Nephron progenitor cell (in vitro differentiated cells): ENCODE measurements at regions not wholly inside any gene's neighbourhood (a gene's known extent, or its start where the extent isn't known, plus 50 kb on each side); places are given as distances from the start of the nearest gene placed in this dataset.

ENCODE experiments used
- DNase-seq: peaks from one replicate; pipeline ENCODE4 v3.0.0; 2021
- H3K27ac Mint-ChIP-seq: 2 replicates; pipeline ENCODE4 v1.8.0; 2021; ENCODE audit warnings: mild to moderate bottlenecking, moderate library complexity, mixed read lengths
- H3K27me3 Mint-ChIP-seq: 2 replicates; pipeline ENCODE4 v1.8.0; 2021; ENCODE audit warnings: mild to moderate bottlenecking, low read depth, mixed read lengths; ENCODE audit not compliant: poor library complexity
- H3K36me3 Mint-ChIP-seq: 2 replicates; pipeline ENCODE4 v1.8.0; 2021; ENCODE audit warnings: low read depth, mixed read lengths
- H3K4me1 Mint-ChIP-seq: 2 replicates; pipeline ENCODE4 v1.8.0; 2021; ENCODE audit warnings: mixed read lengths
- H3K4me3 Mint-ChIP-seq: 2 replicates; pipeline ENCODE4 v1.8.0; 2021; ENCODE audit warnings: mild to moderate bottlenecking, moderate library complexity, mixed read lengths
- H3K9me3 Mint-ChIP-seq: 2 replicates; pipeline ENCODE4 v1.8.0; 2021; ENCODE audit warnings: mild to moderate bottlenecking, moderate library complexity, mixed read lengths
- CTCF ChIP-seq: fragments of 200-600 bp; sonication (generic); IDR thresholded peaks from 2 replicates; pipeline ENCODE4 v1.5.0; 2021; ENCODE audit warnings: antibody characterized with exemption

- peaks cover 27% of the 10 kb centered on the region for H3K9me3 Mint-ChIP-seq
- DNase-seq, result no peak
- peaks cover 5% of the 10 kb centered on the region for H3K27me3 Mint-ChIP-seq
- H3K36me3 Mint-ChIP-seq, result peaks cover 67% of the 10 kb centered on the region
- no peak overlapping the region for H3K27ac Mint-ChIP-seq
- H3K4me1 Mint-ChIP-seq, result peaks cover 7% of the 10 kb centered on the region
- TF ChIP-seq CTCF, result no peak
- H3K4me3 Mint-ChIP-seq, result no peak overlapping the region
Measured at GRCh38 chr9:20291201-20291600, 331.1 kb downstream of the MLLT3 start.

DNA sequence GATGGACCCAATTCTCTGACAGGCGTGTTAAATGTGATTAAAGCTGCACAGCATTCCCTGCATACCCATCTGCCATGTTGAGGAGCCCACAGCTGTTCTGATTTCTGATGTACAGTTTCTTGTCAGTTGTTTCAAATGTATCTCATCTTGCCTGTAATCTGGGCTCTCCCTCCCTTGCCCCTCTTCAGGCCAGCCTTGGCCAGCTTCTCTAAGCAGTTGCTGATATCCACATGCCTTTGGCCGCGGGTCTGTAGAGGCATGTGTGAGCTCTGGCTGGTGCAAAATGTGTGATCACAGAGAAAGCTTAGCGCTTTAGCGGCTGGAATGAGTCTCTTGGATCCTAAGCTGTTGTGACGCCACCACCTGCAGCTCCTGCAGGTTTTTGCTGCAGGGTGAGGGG lies 332.0 kb downstream of the MLLT3 start:
- H3K9me3 Mint-ChIP-seq, result peaks cover 34% of the 10 kb centered on the region
- peaks cover 5% of the 10 kb centered on the region for H3K27me3 Mint-ChIP-seq
- H3K4me1 Mint-ChIP-seq, result peaks cover 7% of the 10 kb centered on the region
- H3K4me3 Mint-ChIP-seq, result no peak overlapping the region
- H3K36me3 Mint-ChIP-seq, result peaks cover 73% of the 10 kb centered on the region
- no peak for DNase-seq
- H3K27ac Mint-ChIP-seq, result no peak overlapping the region
- no peak for TF ChIP-seq CTCF

DNA sequence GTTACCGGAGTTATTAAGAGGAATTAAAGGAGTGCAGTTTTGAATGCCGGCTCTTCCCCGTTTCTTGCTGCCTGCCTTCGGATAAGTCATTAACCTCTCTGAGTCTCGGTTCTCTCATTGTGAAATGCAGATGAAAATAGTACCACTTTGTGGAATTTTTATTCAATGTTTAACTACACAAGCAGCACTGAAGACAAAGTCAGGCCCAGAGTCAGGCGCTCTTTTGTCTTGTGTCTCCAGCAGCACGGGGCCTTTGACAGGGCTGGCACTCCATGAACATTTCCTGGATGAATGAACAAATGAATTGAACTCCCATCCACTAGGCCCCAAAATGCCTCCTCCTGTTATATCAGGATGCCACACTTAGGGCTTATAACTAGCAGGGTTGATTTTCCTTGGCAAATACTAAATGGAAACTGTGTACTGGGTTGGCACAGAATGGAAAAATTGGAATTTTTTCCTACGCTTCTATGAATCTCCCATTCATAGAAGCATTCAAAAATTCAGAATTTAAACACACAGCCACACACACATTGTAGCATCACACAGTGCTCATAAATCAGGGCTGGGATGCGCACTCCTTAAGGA lies 332.8 kb downstream of the MLLT3 start:
- peaks cover 77% of the 10 kb centered on the region for H3K36me3 Mint-ChIP-seq
- H3K27me3 Mint-ChIP-seq, result peaks cover 10% of the 10 kb centered on the region
- peaks cover 7% of the 10 kb centered on the region for H3K4me1 Mint-ChIP-seq
- no peak overlapping the region for H3K4me3 Mint-ChIP-seq
- peaks cover 37% of the 10 kb centered on the region for H3K9me3 Mint-ChIP-seq
- DNase-seq, result no peak
- H3K27ac Mint-ChIP-seq, result no peak overlapping the region
- no peak for TF ChIP-seq CTCF

- peaks cover 33% of the 10 kb centered on the region for H3K9me3 Mint-ChIP-seq
- no peak overlapping the region for H3K27ac Mint-ChIP-seq
- peaks cover 16% of the 10 kb centered on the region for H3K4me1 Mint-ChIP-seq
- H3K27me3 Mint-ChIP-seq, result peaks cover 5% of the 10 kb centered on the region
- DNase-seq, result no peak
- H3K36me3 Mint-ChIP-seq, result peaks cover 55% of the 10 kb centered on the region
- TF ChIP-seq CTCF, result no peak
- no peak overlapping the region for H3K4me3 Mint-ChIP-seq
Measured at GRCh38 chr9:20286969-20287368, 335.3 kb downstream of the MLLT3 start.

- H3K4me3 Mint-ChIP-seq, result no peak overlapping the region
- peaks cover 33% of the 10 kb centered on the region for H3K9me3 Mint-ChIP-seq
- no peak for DNase-seq
- no peak for TF ChIP-seq CTCF
- peaks cover 5% of the 10 kb centered on the region for H3K27me3 Mint-ChIP-seq
- peaks cover 47% of the 10 kb centered on the region for H3K36me3 Mint-ChIP-seq
- peaks cover 16% of the 10 kb centered on the region for H3K4me1 Mint-ChIP-seq
- no peak overlapping the region for H3K27ac Mint-ChIP-seq
Measured at GRCh38 chr9:20286154-20286700, 336.1 kb downstream of the MLLT3 start.
